Stomach (tissue), 8 donors: ENCODE measurements at regions not wholly inside any gene's neighbourhood (a gene's known extent, or its start where the extent isn't known, plus 50 kb on each side); places are given as distances from the start of the nearest gene placed in this dataset.

Experiments
- DNase-seq, 2 donors: peaks; one replicate each; pipeline versions ENCODE4 v3.0.0 to v3.0.0-alpha.2; 2013 to 2019
- H3K27ac ChIP-seq, 5 donors: fragments of 200-600 bp in 4 of 5; sonication (generic) in 4 of 5; one replicate each; pipeline ENCODE4 v1.5.1; 2013 to 2019; ENCODE audit warnings: mild to moderate bottlenecking in 1 of 5, moderate library complexity in 1 of 5
- H3K27me3 ChIP-seq, 3 donors: fragments of 200-600 bp; sonication (generic); one replicate each; pipeline ENCODE4 v1.5.1; 2017 to 2019; ENCODE audit warnings: mixed run types in 1 of 3
- H3K36me3 ChIP-seq, 4 donors: fragments of 200-600 bp; sonication (generic); 1 replicate in 3 of 4; 2 replicates in 1 of 4; pipeline ENCODE4 v1.5.1; 2016 to 2019
- H3K4me1 ChIP-seq, 4 donors: fragments of 200-600 bp; sonication (generic); one replicate each; pipeline ENCODE4 v1.5.1; 2016 to 2019
- H3K4me3 ChIP-seq, 4 donors: fragments of 200-600 bp; sonication (generic) in 3 of 4; one replicate each; pipeline ENCODE4 v1.5.1; 2016 to 2019; ENCODE audit warnings: mild to moderate bottlenecking in 1 of 4
- H3K9me3 ChIP-seq, 4 donors: fragments of 200-600 bp; sonication (generic); one replicate each; pipeline ENCODE4 v1.5.1; 2016 to 2019
- EP300 ChIP-seq: sonication (generic); formaldehyde crosslinking; IDR thresholded peaks from one replicate; pipeline ENCODE4 v1.6.1; 2017; ENCODE audit warnings: antibody characterized with exemption
- POLR2A ChIP-seq, 4 donors: fragments of 450-650 bp; IDR thresholded peaks; one replicate each; pipeline ENCODE4 v1.6.1; 2016; ENCODE audit warnings: antibody characterized with exemption in 4 of 4, control low read depth in 2 of 4, mild to moderate bottlenecking in 1 of 4, moderate library complexity in 1 of 4
- POLR2AphosphoS5 ChIP-seq, 3 donors: sonication (generic); formaldehyde crosslinking; IDR thresholded peaks; one replicate each; pipeline ENCODE4 v1.6.1; 2016; ENCODE audit warnings: antibody characterized with exemption in 3 of 3
- WGBS, 5 donors: extraction: QIAGEN DNeasy Blood & Tissue Kit in 3 of 5; methylation state at CpG; one replicate each; pipeline versions ENCODE4 v1.1.5 to v1.1.7; 2013 to 2018; 5-methylcytosine and 5-hydroxymethylcytosine counted together
- intact Hi-C: fragments of 100-400 bp; cut with DNase I; formaldehyde crosslinking; loops from one replicate; pipeline ENCODE4 v1.15.1; 2023; ENCODE audit warnings: low total_unique reads
- TF ChIP-seq, protein P1 (sequence below), 7 experiments: fragments of 450-650 bp in 4 of 7; fragments of 200-600 bp in 3 of 7; sonication (generic) in 3 of 7; IDR thresholded peaks; one replicate each; pipeline ENCODE4 v1.5.1; 2016 to 2019; ENCODE audit warnings: antibody characterized with exemption in 7 of 7, control low read depth in 2 of 7, mild to moderate bottlenecking in 1 of 7
- donor health status: healthy with polysubstance abuse.
- donor health status: Bipolar disorder and iron deficiency.
- donor health status: healthy.

DNA sequence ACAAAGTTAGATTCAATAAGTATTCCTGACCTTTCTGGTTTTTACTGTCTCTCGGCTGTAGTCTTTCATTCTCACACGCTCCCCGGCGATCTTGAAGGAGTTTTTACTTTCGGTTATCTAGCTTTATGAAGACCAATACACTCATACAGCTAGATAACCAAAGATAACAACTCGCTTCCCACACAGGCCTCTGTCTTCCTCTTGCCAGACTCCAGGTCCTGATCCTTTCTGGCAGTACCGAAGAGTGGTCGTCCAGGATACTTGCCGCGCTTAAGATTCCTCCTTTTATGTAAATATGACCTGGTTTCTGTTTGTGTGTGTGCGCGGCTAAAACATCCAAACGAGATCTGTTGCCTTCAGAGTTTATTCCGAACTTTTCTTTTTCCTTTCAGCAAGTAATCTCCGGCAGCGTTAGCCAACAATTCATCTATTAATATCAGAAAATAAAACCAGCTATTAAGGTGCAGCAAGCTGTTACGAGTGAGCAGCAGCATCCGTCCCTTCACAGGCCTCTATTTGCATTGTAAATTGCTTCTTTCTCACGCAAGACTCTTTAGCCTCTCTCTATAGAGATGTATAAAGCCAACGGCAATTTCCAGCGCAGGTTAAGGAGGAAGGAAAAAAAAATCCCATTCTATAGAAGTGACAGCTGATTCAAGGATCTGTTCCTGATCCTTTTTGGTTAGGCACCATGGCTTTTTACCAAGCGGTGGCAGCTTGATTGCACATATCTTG lies 216.1 kb downstream of the MEF2C start:
- peaks cover 0 to 3% (median 0%) of the 10 kb centered on the region in 4 donors for H3K9me3 ChIP-seq
- WGBS, 5 donors, result 3 to 6% (median 5%) methylated on average over 22 of the region's 22 CpGs
- no peaks in the 10 kb centered on the region for H3K36me3 ChIP-seq
- intact Hi-C loops, result no loop called here
- H3K27ac ChIP-seq, result no peak overlapping the region
- H3K27me3 ChIP-seq, result peaks cover 19 to 100% (median 87%) of the 10 kb centered on the region in 3 donors
- DNase-seq, result peak in 1 of 2 donors; percentile 24
- H3K4me1 ChIP-seq, result peaks cover 0 to 17% (median 15%) of the 10 kb centered on the region in 4 donors
- no peak for TF ChIP-seq POLR2AphosphoS5 (IDR thresholded peaks at IDR 0.05)
- TF ChIP-seq POLR2A (IDR thresholded peaks at IDR 0.05), result no peak
- TF ChIP-seq, protein P1, sequence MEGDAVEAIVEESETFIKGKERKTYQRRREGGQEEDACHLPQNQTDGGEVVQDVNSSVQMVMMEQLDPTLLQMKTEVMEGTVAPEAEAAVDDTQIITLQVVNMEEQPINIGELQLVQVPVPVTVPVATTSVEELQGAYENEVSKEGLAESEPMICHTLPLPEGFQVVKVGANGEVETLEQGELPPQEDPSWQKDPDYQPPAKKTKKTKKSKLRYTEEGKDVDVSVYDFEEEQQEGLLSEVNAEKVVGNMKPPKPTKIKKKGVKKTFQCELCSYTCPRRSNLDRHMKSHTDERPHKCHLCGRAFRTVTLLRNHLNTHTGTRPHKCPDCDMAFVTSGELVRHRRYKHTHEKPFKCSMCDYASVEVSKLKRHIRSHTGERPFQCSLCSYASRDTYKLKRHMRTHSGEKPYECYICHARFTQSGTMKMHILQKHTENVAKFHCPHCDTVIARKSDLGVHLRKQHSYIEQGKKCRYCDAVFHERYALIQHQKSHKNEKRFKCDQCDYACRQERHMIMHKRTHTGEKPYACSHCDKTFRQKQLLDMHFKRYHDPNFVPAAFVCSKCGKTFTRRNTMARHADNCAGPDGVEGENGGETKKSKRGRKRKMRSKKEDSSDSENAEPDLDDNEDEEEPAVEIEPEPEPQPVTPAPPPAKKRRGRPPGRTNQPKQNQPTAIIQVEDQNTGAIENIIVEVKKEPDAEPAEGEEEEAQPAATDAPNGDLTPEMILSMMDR (IDR thresholded peaks at IDR 0.05), result no peak
- no peak for TF ChIP-seq EP300
- H3K4me3 ChIP-seq, result peak overlapping the region; percentile 17 to 43 (median 40)

DNA sequence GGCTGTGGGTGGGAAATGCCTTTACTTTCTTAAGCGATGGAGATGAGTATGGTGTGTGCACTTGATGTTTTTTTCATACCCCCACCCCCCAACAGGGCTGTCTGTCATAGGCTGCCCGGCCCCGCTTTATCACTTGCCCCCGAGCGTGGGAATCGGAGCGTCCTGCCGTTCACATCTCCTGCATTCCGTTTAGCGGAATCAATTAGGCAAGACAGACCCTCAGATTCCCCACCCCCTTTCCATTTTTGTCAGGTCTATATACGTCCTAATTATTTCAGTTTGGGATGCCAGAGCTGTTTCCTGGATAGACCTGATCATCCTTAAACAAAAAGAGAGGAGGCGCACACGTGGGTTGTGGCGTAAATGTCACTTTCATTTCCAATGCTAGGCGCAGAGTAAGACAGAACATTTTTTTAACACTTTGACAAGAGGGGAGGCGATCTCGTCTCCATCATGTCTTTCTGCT lies 217.2 kb downstream of the MEF2C start:
- TF ChIP-seq POLR2AphosphoS5 (IDR thresholded peaks at IDR 0.05) (no peak), EP300 (no peak), POLR2A (IDR thresholded peaks at IDR 0.05) (no peak)
- TF ChIP-seq, protein P1 (IDR thresholded peaks at IDR 0.05), result no peak
- H3K36me3 ChIP-seq, result no peaks in the 10 kb centered on the region
- H3K27ac ChIP-seq, result no peak overlapping the region
- H3K4me1 ChIP-seq, result peaks cover 7 to 24% (median 23%) of the 10 kb centered on the region in 4 donors
- H3K9me3 ChIP-seq, result peaks cover 0 to 3% (median 0%) of the 10 kb centered on the region in 4 donors
- no peak for DNase-seq
- intact Hi-C loops, result no loop called here
- 5 to 11% (median 8%) methylated on average over 17 of the region's 17 CpGs for WGBS, 5 donors
- H3K4me3 ChIP-seq, result no peak overlapping the region
- peaks cover 30 to 100% (median 89%) of the 10 kb centered on the region in 3 donors for H3K27me3 ChIP-seq

DNA sequence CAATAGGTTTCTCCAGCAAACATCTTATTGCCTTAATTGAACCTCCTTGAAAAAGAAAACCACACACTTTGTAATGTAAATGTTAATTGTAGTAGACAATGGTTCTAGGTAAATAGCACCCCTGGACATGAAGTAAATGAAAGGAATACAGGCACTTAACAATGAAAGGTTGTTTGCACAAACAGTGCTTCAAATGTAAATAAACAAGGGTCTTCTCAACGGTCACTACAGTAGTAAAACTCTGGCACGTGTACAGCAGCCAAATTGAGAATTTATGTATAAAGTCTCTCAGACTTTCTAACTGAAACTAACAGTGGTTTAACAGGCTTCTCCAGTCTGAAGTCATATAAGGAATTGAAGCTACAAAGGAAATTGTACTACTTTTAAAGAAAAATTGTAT lies 218.3 kb downstream of the MEF2C start:
- 1 to 9% (median 6%) methylated on average over 2 of the region's 2 CpGs for WGBS, 5 donors
- Histone ChIP-seq H3K27ac (no peak overlapping the region), H3K36me3 (no peaks in the 10 kb centered on the region), H3K4me1 (peaks cover 13 to 34% (median 30%) of the 10 kb centered on the region in 4 donors), H3K4me3 (no peak overlapping the region), H3K27me3 (peaks cover 32 to 100% (median 93%) of the 10 kb centered on the region in 3 donors), H3K9me3 (peaks cover 0 to 4% (median 2%) of the 10 kb centered on the region in 4 donors)
- intact Hi-C loops, result no loop called here
- TF ChIP-seq, protein P1 (IDR thresholded peaks at IDR 0.05), result no peak
- TF ChIP-seq EP300, result no peak
- TF ChIP-seq POLR2A (IDR thresholded peaks at IDR 0.05), result no peak
- TF ChIP-seq POLR2AphosphoS5 (IDR thresholded peaks at IDR 0.05), result no peak
- no peak for DNase-seq

DNA sequence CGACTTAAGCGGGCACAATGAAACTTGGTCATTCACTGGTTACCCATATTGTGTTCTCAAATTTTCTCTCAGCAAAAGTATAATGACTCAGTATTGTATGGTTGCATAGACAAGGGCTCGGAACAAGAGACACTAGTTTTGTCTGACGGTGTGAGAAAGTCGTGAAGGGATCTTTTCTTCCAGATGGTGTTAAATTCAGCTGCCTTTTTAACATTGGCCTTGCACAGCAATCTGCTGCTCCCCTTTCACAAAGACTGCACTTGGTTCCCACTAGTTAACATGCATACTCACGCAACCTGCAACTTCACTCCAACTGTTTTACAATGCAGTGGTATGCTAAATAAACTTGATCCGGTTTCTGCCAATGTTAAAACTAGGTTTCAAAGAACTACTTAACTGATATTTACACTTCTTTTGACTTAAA lies 219.2 kb downstream of the MEF2C start:
- 8 to 15% (median 8%) methylated on average over 7 of the region's 7 CpGs for WGBS, 5 donors
- intact Hi-C loops, result no loop called here

More for the DNA sequence above, 219.2 kb downstream of the MEF2C start:
- DNase-seq, result no peak
- peaks cover 0 to 5% (median 2%) of the 10 kb centered on the region in 4 donors for H3K9me3 ChIP-seq
- H3K4me1 ChIP-seq, result peaks cover 14 to 37% (median 30%) of the 10 kb centered on the region in 4 donors
- no peak overlapping the region for H3K27ac ChIP-seq
- H3K36me3 ChIP-seq, result no peaks in the 10 kb centered on the region
- no peak overlapping the region for H3K4me3 ChIP-seq
- peaks cover 32 to 100% (median 89%) of the 10 kb centered on the region in 3 donors for H3K27me3 ChIP-seq
- TF ChIP-seq POLR2AphosphoS5 (IDR thresholded peaks at IDR 0.05) (no peak), EP300 (no peak)
- TF ChIP-seq, protein P1 (IDR thresholded peaks at IDR 0.05), result no peak
